LNCAP (cell line): ENCODE measurements at regions not wholly inside any gene's neighbourhood (a gene's known extent, or its start where the extent isn't known, plus 50 kb on each side); places are given as distances from the start of the nearest gene placed in this dataset.

ENCODE experiments used
- CTCF ChIP-seq: fragments of 450-650 bp; IDR thresholded peaks from 2 replicates; pipeline ENCODE4 v1.5.1; 2017; ENCODE audit warnings: mild to moderate bottlenecking

GRCh38 chr2:49656853-49657252, 502.5 kb upstream of the FSHR start:
- TF ChIP-seq CTCF = no peak

- TF ChIP-seq CTCF = no peak
Observed at GRCh38 chr2:49643149-49643548, 488.8 kb upstream of the FSHR start.

- no peak for TF ChIP-seq CTCF
Observed at GRCh38 chr2:49640630-49641029, 486.3 kb upstream of the FSHR start.

GRCh38 chr2:49621016-49621415, 466.7 kb upstream of the FSHR start:
- no peak for TF ChIP-seq CTCF

GRCh38 chr2:49619804-49620203, 465.5 kb upstream of the FSHR start:
- TF ChIP-seq CTCF = peak; percentile 15; the same call in 1 of the 2 replicates

GRCh38 chr2:49618491-49618890, 464.2 kb upstream of the FSHR start:
- no peak for TF ChIP-seq CTCF

- peak; percentile 48; the same call in 1 of the 2 replicates for TF ChIP-seq CTCF
Observed at GRCh38 chr2:49616800-49617199, 462.5 kb upstream of the FSHR start.

- no peak for TF ChIP-seq CTCF
Observed at GRCh38 chr2:49600524-49600923, 446.2 kb upstream of the FSHR start.
